Sigmoid colon (tissue), 6 donors: ENCODE measurements at regions not wholly inside any gene's neighbourhood (a gene's known extent, or its start where the extent isn't known, plus 50 kb on each side); places are given as distances from the start of the nearest gene placed in this dataset.
"Not testable (repeated sequence)": the region's sequence is repeated elsewhere in the genome, so short reads cannot be mapped to it uniquely, and the experiment has no call there.

Experiments
- DNase-seq: peaks from one replicate; pipeline ENCODE4 v3.0.0-alpha.2; 2019
- H3K27ac ChIP-seq, 4 donors: fragments of 200-600 bp; sonication (generic); one replicate each; pipeline ENCODE4 v1.5.1; 2016 to 2019; ENCODE audit warnings: mild to moderate bottlenecking in 1 of 4
- H3K27me3 ChIP-seq, 3 donors: fragments of 200-600 bp; sonication (generic); one replicate each; pipeline ENCODE4 v1.5.1; 2019; ENCODE audit warnings: mild to moderate bottlenecking in 1 of 3
- H3K36me3 ChIP-seq, 4 donors: fragments of 200-600 bp; sonication (generic); one replicate each; pipeline ENCODE4 v1.5.1; 2016 to 2019
- H3K4me1 ChIP-seq, 4 donors: fragments of 200-600 bp; sonication (generic); one replicate each; pipeline ENCODE4 v1.5.1; 2017 to 2019
- H3K4me3 ChIP-seq, 4 donors: fragments of 200-600 bp; sonication (generic); one replicate each; pipeline ENCODE4 v1.5.1; 2017 to 2019; ENCODE audit warnings: mild to moderate bottlenecking in 2 of 4, moderate library complexity in 1 of 4
- H3K9me3 ChIP-seq, 4 donors: fragments of 200-600 bp in 3 of 4; sonication (generic) in 3 of 4; one replicate each; pipeline versions ENCODE4 v1.5.1 to v1.6.1; 2013 to 2019
- CTCF ChIP-seq, 4 experiments: fragments of 450-650 bp in 3 of 4; fragments of 200-600 bp in 1 of 4; IDR thresholded peaks; one replicate each; pipeline ENCODE4 v1.5.1; 2016 to 2019; ENCODE audit warnings: antibody characterized with exemption in 4 of 4, mild to moderate bottlenecking in 3 of 4, moderate library complexity in 2 of 4
- EP300 ChIP-seq, 4 donors: sonication (generic); formaldehyde crosslinking; IDR thresholded peaks; one replicate each; pipeline ENCODE4 v1.6.1; 2017; ENCODE audit warnings: antibody characterized with exemption in 4 of 4
- POLR2A ChIP-seq, 2 donors: fragments of 450-650 bp; IDR thresholded peaks; one replicate each; pipeline ENCODE4 v1.6.1; 2016; ENCODE audit warnings: antibody characterized with exemption in 2 of 2, mild to moderate bottlenecking in 2 of 2, moderate library complexity in 2 of 2
- POLR2AphosphoS5 ChIP-seq, 4 donors: sonication (generic); formaldehyde crosslinking; IDR thresholded peaks; one replicate each; pipeline ENCODE4 v1.6.1; 2017; ENCODE audit warnings: antibody characterized with exemption in 4 of 4
- WGBS, 2 donors: extraction: QIAGEN DNeasy Blood & Tissue Kit; methylation state at CpG; one replicate each; pipeline ENCODE4 v1.1.7; 2013; 5-methylcytosine and 5-hydroxymethylcytosine counted together
- intact Hi-C: fragments of 100-400 bp; cut with DNase I; formaldehyde crosslinking; loops from one replicate; pipeline ENCODE4 v1.15.1; 2023
- donor health status: healthy with polysubstance abuse.
- donor health status: healthy.

- Histone ChIP-seq H3K27ac (no peak overlapping the region), H3K4me3 (no peak overlapping the region), H3K4me1 (no peaks in the 10 kb centered on the region), H3K36me3 (no peaks in the 10 kb centered on the region), H3K27me3 (no peaks in the 10 kb centered on the region), H3K9me3 (no peaks in the 10 kb centered on the region)
- WGBS, 2 donors = 81 to 85% methylated on average over 2 of the region's 2 CpGs
- DNase-seq = no peak
- TF ChIP-seq POLR2AphosphoS5 (IDR thresholded peaks at IDR 0.05) (no peak), CTCF (IDR thresholded peaks at IDR 0.05) (no peak), EP300 (IDR thresholded peaks at IDR 0.05) (no peak), POLR2A (IDR thresholded peaks at IDR 0.05) (no peak)
- intact Hi-C loops = no loop called here
Measured at GRCh38 chr13:63774133-63774532, 2358.5 kb upstream of the PCDH20 start.

GRCh38 chr13:63773476-63773875 lies 2357.8 kb upstream of the PCDH20 start:
- Histone ChIP-seq H3K27ac (no peak overlapping the region), H3K9me3 (no peaks in the 10 kb centered on the region), H3K36me3 (no peaks in the 10 kb centered on the region), H3K4me3 (no peak overlapping the region), H3K4me1 (no peaks in the 10 kb centered on the region), H3K27me3 (no peaks in the 10 kb centered on the region)
- intact Hi-C loops = no loop called here
- TF ChIP-seq EP300 (IDR thresholded peaks at IDR 0.05) (no peak), POLR2AphosphoS5 (IDR thresholded peaks at IDR 0.05) (no peak), CTCF (IDR thresholded peaks at IDR 0.05) (no peak), POLR2A (IDR thresholded peaks at IDR 0.05) (no peak)
- WGBS, 2 donors = 83 to 88% methylated on average over 3 of the region's 3 CpGs
- DNase-seq = no peak

GRCh38 chr13:63757683-63758082 lies 2342.0 kb upstream of the PCDH20 start:
- WGBS, 2 donors = 60 to 67% methylated on average over 4 of the region's 5 CpGs
- H3K36me3 ChIP-seq, H3K27me3 ChIP-seq, H3K4me1 ChIP-seq, H3K9me3 ChIP-seq, H3K4me3 ChIP-seq, H3K27ac ChIP-seq, intact Hi-C loops, DNase-seq: not testable (repeated sequence)

- H3K9me3 ChIP-seq, H3K4me1 ChIP-seq, intact Hi-C loops, H3K27me3 ChIP-seq, H3K27ac ChIP-seq, H3K4me3 ChIP-seq, DNase-seq, H3K36me3 ChIP-seq: not testable (repeated sequence)
- no CpG with 5 or more reads among the region's 2 CpGs for WGBS, 2 donors
Measured at GRCh38 chr13:63749857-63750256, 2334.2 kb upstream of the PCDH20 start.

GRCh38 chr13:63741814-63742101 lies 2326.1 kb upstream of the PCDH20 start:
- WGBS, 2 donors = 95 to 97% methylated on average over 19 of the region's 19 CpGs
- H3K4me1 ChIP-seq = not testable (repeated sequence)

GRCh38 chr13:63741029-63741813 lies 2325.6 kb upstream of the PCDH20 start:
- no peak overlapping the region for H3K4me3 ChIP-seq
- peaks cover 0 to 7% (median 0%) of the 10 kb centered on the region in 4 donors for H3K9me3 ChIP-seq
- intact Hi-C loops = no loop called here
- H3K27me3 ChIP-seq = no peaks in the 10 kb centered on the region
- DNase-seq = peak; percentile 50
- no peak overlapping the region for H3K27ac ChIP-seq
- no peaks in the 10 kb centered on the region for H3K4me1 ChIP-seq
- no peaks in the 10 kb centered on the region for H3K36me3 ChIP-seq
- WGBS, 2 donors = 95 to 96% methylated on average over 35 to 36 of the region's 36 CpGs
- TF ChIP-seq POLR2AphosphoS5 (IDR thresholded peaks at IDR 0.05) = no peak
- TF ChIP-seq POLR2A (IDR thresholded peaks at IDR 0.05) = no peak
- no peak for TF ChIP-seq EP300 (IDR thresholded peaks at IDR 0.05)
- no peak for TF ChIP-seq CTCF (IDR thresholded peaks at IDR 0.05)

More at GRCh38 chr13:63741814-63742101, 2326.1 kb upstream of the PCDH20 start:
- H3K9me3 ChIP-seq, intact Hi-C loops, H3K27ac ChIP-seq, H3K4me3 ChIP-seq, H3K27me3 ChIP-seq, H3K36me3 ChIP-seq, DNase-seq: not testable (repeated sequence)

GRCh38 chr13:63739112-63739735 lies 2323.6 kb upstream of the PCDH20 start:
- H3K4me3 ChIP-seq, H3K9me3 ChIP-seq, H3K27me3 ChIP-seq, H3K4me1 ChIP-seq, intact Hi-C loops, H3K27ac ChIP-seq, H3K36me3 ChIP-seq: not testable (repeated sequence)
- 94 to 95% methylated on average over 23 of the region's 23 CpGs for WGBS, 2 donors
- DNase-seq = peak; percentile 58
